NOMO-1 (cell line): ENCODE measurements at regions not wholly inside any gene's neighbourhood (a gene's known extent, or its start where the extent isn't known, plus 50 kb on each side); places are given as distances from the start of the nearest gene placed in this dataset.

ENCODE experiments used
- DNase-seq, 2 experiments: peaks; one replicate each; lab custom pipeline; 2025; ENCODE audit not compliant: unreplicated experiment in 2 of 2; lab: John Stamatoyannopoulos, UW

DNA sequence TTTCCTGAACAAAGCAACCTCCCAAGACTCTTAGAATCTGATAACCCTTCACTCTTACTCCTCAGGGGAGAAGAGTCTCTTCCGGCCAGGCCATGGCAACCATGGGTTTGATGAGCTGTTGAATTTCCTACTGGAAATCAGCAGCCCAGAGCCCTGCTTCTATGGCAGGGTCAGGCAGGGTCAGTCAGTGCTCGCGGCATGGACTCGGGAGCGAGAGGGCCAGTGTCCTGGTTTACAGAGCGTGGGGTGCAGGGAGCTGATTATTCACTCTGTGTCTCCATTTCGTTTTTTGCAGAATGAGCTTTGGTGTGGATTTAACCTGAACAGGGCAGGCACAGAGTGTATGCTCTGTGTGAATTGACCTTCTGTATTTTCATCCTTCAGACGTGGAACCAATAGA, 340.6 kb upstream of the SFSWAP start:
- no peak for DNase-seq

DNA sequence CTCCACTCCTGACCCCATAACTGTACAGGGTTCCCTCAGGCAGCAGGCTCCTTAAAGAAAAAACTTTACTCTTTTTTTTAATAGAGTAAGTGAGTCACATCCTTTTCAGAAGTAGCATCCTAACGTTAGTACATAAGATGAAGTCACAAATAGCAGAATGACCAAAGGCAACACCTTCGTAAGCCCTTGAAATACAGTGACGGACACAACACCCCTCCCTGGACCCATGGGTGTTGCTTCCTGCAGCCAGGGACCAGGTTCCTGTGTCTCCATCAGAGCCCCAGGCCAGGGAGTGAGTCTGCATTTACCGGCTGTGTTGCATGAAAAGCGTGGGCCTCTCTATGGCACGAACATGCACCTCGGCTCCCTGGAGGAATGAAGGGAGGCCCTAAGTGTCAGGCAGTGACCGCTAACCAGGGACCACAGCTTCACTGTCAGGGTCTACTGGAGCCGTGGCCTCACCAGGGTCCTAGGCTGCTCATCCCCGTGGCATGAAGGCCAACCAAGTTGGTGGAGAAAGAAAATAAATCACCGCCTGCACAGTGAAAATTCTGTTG, 340.0 kb upstream of the SFSWAP start:
- no peak for DNase-seq

DNA sequence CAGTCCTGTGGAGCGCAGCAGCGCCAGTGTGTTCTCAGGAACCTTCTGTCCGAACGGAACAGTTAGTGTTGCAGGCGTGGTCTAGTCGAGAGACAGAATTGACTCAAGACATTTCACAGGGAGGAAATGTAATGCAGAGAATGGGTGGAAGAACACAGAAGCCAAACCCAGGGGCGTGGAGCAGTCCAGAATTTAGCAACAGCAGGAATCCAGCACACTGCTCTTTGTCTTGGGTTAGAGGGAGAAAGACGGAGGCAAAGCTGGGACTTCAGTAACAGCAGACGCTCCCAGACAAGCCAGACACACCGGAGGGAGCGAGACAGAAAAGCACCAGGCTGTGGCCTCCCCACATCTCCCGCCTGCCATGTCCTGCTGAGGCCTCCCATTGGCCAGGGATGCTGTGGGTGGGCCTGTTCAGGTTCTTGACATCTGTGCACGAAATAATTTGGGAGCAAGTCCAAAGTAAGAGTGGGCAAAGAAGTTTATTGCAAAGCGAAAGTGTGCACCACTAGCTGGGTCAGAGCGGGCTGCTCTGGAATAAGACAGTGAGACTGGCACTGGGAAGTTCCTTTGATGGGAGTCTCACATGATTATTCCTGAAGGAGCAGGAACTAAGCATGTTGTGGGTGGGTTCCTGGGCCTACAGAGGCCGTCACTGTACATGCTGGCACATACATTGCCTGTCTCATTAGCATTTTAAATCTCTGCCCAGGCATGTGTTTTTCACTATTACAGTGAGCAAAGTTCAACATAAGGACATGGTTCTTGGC, 339.3 kb upstream of the SFSWAP start:
- DNase-seq = no peak

DNA sequence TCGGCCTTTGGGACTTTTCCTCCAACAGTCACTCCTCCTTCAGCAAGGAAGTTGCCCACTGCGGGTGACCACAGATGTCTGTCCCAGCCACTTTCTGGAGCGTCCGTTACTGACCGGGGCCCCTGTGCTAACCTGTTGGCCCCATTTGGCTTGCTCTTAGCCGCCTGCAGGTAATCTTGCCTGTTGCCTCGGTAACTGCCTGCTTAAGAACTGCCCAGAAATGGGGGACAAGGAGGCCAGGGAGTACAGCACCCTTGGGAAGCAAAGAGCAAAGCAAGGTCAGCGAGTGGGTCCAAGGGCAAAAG, 338.8 kb upstream of the SFSWAP start:
- no peak for DNase-seq

DNA sequence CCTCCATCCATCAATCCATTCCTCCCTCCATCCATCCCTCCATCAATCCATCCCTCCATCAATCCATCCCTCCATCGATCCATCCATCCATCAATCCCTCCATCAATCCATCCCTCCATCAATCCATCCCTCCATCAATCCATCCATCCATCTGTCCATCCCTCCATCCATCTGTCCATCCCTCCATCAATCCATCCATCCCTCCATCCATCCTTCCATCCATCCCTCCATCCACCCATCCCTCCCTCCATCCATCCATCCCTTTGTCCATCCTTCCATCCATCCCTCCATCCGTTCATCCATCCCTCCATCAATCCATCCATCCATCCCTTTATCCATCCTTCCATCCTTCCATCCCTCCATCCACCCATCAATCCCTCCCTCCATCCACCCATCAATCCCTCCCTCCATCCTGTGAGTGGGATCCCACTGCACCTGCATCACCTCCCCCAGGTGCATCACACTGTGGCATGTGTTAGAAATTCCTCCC, 338.1 kb upstream of the SFSWAP start:
- DNase-seq = no peak

DNA sequence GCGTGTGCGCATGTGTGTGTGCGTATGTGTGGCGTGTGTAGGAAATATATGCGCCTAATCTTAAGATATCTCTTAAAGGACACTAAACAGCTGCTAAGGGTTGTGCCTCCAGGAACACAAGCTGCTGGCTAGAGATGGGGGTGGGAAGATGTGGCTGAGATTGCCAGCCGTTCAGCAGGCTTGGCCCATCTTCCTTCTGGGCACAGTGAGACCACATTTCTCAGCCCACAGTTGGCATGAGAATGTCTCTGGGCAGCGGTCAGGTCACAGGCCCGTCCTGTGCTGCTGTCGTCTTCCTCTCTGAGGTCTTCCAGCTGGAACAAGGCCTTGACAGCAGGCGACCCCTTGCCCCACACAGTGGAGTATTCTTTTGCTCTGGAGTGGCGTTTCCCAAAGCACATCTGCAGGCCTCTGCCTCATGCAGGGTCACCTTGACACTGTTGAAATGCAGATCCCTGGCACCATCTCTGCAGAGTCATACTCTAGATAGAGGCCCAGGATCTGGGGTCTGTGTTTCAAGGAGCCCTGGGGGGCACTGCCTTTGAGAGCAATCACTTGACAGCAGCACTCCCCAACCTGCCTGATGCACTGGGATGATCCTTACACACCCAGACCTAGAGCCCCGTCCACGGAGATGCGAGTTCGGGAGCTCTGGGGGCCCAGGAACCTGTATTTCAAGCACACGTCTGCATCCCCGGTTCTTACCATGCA, 335.5 kb upstream of the SFSWAP start:
- no peak for DNase-seq

DNA sequence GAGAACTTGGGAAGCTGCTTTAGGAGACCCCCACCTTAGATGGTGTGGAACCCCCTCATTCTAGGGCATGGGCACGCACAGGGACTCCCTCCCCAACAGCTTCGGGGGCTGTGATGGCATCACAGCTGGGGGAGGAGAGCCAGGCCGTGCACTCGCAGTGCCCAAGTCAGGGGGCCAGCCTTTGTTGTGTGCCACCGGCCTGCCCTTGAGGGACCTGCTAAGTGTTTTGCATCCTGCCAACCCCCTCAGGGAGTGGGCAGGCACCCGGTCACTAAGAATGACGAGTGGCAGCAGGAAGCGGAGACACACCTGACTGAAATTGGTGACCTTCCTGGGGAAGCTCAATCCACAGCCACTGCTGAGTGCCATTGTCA, 334.9 kb upstream of the SFSWAP start:
- no peak for DNase-seq

DNA sequence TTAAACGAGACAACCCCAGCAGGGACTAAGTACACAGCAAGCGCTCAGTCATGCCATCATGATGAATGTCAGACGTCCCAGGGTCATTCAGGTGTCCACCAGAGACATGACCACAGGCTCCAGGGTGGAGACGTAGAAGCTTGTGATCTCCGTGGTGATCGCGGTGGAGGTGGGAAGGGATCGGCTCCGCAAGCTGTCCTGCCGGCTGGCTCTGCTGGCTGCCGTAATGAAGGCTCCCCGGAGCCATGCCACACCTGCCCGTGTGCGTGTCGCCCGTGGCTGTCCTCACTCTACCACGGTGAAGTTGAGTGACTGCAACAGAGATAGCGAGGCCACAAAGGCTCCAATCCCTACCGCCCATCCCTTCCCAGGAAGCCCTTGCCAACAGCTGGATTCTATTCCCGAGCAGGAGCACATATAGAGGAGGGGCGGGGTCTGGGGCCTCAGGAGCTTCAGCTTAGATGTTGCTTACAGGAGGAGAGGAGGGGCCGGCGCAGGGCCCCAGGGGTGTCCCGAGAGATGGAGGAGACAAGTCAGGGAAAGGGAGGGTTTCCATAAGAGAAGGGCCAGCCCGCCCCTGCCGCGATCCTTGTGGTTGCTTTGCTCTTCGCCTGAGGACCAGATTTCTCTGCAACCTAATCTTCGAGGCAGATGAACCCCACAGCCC, 332.6 kb upstream of the SFSWAP start:
- no peak for DNase-seq

DNA sequence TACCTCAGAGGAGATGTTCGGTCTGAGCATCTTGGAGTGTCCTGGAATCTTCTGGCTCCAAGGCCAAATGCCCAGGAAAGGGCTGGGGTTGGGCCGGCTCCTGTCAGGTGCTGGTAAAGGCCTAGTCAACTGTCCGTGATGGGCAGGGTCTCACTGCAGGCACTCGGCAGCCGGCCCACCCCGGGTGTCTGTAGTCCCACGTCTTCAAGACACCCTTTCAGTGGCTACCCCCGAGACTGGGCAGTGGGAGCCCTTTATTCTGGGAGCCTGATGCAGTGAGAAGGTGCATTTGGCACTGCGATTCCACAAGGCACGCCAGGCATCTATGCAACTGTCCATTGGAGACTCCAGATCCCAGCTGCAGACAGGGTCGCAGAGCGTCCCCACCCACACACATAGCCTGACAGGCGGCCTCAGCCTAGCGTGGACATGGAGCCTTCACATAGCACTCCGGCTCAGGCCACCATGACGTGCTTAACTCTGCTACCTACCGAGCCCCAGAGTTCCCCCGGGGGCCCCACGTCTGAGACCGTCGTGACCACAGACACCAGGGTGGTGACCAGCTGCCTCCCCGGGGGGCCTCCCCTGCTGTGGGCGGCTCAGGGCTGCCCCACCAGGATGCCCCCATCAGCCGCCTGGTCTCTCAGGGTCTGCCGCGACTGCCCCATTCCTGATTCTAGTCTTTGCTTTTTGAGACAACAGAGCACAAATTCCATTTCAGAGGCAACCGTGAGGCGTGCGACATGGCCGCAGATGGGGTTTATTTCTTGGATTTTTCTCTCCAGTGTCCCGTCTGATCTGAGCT, 331.8 kb upstream of the SFSWAP start:
- no peak for DNase-seq

DNA sequence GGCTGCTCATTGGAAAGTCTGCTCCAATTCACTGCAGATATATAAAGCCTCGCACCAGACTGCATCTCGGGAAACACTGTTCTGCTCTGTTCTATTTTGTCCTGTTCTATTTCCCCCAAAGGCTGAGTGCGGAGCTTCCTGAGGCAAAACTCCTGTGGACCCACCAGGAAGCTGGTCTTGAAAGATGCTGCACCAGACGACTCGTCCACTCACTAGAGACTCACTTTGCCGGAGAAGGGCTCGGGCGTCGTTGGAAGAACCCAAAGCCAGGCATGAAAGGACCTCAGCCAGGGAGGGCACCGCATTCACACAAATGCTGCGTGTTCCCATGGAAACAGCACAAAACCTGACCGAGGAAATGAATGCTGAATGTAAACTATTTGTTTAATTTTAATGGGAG, 331.2 kb upstream of the SFSWAP start:
- DNase-seq = no peak

DNA sequence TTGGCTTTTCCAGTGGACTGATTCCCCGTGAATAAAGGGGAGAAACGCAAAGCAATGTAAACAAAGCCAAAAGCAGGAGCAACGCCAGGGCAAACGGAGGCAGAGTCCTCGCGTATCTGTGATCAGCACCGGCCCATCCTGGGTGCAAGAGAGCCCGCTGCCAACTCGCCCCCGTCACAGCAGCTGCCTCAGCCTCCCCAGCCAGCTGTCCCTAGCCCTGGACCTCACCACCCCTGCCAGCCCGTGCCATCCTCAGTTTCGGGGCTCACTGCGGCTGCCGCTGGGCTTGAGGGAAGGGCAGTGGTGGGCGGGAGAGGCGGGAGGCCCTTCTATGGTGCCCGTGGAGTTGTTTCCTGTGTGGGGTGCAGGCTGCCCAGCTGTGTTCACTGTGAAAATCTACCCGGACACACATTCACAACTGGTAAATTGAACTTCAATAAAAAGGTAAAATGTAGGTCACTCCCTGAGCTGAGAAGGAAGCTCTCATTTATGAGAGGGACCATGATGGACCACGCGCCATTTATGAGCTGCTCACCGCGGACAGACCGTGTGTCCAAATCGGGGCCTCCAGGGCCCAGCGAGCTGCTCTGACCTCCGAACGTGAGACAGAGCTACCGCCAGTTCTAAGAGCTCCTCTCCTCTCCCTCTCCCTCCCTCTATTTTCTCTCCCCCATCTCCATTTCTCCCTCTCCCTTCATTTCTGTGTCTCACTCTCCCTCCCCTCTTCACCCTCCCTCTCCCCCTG, 330.5 kb upstream of the SFSWAP start:
- no peak for DNase-seq

DNA sequence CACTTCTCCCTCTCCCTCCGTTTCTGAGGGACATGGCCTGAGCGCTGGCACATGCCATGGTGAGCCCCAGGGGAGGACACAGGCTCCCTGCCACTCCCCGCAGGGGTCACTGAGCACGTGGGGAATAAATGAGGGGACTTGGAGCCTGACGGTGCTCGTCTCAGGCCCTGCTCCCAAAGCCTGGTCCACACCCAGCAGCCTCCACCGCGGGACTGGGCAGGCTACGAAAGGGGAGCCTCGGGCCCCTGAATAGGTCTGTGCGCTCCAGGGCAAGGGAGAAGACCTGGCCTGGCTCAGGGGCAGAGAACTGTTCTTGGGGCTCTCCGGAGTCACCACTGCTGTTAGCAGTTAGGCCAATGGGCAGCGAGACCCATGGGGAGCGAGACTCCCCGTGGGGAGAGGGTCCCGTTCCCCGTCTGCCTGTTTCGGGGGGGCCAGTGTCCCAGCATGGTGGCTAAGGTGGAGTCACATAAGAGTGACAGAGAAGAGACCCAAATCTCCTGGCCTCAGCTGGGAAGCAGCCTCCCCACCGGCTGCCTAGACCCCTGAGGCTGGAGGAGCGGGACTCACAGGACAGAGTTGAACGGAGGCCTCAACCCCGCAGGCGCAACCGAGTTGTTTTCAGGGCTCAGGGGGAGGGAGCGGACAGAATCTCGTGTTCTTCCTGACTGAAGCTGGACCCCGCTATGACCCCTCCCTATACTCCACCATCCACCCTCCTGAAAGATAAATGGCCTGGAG, 329.8 kb upstream of the SFSWAP start:
- no peak for DNase-seq

DNA sequence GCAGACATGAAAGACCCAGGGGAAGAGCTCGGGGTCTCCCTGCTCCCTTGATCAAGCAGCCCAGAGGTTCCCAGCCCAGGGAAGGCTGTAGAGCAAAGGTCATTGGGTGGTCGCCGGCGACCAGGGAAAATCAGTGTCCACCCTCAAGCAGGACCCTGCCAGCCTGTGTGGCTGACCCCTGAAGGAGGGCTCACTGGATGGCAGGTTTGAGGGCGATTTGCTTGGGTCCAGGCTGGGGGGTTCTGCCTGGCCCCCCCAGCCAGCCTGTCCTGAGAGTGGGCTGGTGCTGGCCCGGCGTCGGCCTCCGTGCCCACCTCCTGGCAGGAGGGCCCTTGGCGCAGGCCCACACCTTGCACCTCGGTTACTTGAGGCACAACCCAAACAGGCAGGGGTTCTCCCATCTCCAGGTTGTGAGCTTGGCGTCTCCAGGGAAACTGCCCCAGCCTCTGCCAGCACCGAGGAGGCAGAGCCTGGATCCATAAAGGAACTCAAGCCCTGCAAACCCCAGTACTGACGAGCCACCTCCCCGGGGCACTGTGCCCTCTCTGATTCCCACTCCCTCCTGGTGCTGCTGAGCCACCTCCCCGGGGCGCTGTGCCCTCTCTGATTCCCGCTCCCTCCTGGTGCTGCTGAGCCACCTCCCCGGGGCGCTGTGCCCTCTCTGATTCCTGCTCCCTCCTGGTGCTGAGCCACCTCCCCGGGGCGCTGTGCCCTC, 329.0 kb upstream of the SFSWAP start:
- no peak for DNase-seq

DNA sequence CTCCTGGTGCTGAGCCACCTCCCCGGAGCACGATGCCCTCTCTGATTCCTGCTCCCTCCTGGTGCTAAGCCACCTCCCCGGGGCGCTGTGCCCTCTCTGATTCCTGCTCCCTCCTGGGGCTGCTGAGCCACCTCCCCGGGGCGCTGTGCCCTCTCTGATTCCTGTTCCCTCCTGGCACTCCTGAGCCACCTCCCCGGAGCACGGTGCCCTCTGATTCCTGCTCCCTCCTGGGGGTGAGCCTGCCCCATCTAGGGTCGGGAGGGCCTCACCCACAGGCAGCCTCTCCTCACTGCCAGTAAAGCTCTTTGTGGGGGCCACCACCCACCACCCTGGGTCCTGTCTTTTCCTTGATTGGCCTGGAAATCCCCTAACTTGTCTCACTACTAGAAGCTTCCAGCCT, 327.6 kb upstream of the SFSWAP start:
- DNase-seq = no peak

DNA sequence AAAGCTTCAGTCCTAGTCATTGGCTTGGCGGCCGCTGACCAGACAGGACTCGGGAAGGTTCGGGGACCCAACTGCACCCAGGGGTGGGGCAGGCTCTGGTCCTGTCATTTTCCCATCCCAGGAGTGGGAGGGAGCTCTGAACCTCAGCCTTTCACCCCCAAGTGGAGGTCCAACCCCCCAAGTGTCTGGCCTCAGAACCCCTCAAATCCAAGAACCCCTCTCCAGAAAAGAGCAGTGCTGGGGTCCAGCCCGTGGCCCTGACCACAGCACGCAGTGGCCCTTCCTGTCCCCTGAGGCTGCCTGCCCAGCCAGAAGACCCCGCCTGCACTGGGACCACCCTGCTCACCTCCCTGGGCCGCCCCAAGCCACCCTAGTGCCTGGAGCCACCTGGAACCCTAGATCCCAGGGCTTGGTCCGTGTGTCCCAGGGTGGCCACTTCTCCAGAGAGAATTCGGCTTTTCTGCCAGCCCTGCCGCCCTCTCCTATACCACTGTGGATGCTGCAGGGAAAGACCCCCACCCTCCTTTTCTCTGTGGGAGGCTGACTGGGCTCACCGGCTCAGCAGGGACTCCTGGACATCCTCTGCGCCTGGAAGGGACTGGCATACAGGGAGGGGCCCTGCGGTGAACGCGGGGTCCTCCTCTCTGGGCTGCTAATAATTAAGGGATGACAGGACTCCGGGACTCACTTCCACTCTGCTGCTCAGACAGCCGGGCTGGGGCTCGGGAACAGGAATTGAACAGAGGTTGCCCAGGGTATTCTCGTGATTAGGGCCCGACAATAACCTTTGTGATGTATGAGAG, 326.9 kb upstream of the SFSWAP start:
- DNase-seq = no peak

DNA sequence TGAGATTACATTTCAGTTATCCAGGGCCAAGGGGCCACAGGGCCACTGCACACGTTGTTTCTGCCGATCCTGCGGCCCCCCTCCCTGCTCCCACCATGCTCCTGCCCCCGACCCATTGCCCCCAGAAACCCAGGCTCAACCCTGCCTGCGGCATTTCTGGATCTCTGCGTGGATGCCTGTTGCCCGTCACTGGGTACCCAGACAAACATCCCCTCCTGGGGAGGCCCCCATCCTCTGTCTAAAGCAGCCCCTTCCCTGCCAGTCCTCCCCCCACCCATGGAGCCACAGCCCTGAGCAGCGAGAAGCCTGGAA, 326.4 kb upstream of the SFSWAP start:
- DNase-seq = no peak

DNA sequence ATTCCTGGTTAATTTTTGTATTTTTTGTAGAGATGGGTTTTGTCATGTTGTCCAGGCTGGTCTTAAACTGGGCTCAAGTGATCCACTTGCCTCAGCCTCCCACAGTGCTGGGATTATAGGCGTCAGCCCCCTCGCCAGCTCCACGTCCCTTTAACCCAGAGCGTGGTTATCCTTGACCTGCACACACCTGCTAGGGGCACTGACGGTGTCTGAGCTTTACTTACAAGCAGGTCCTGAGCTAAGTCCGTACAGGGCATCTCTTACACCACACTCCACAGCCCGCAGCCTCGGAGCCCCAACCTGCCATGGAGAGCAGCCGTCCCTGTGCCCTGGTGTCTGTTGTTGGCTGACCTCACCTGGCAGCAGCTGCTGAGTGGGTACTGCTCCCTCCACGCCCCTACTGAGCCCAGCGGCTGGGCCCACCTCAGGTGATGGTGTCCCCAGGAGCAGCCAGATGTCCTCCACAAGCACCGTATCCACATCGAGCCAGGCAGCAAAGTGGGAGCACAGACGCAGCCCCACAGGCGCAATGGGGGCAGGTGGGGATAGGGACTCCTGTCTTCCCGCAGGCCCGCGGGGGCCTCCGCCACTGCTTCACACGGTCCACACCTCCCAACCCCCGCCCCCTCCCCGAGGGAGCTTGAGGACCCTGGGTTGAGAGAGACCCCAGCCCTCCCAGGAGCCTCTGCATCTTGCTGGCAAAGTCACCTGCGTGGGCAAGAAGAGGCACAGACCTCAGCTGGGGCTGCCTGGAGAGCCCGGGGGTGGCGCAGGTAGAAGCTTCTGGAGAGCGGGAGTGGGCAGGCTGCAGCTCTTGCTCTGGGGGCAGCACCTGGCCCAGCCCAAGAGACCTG, 325.4 kb upstream of the SFSWAP start:
- no peak for DNase-seq
